Esophagus muscularis mucosa (tissue), 4 donors: ENCODE measurements at regions not wholly inside any gene's neighbourhood (a gene's known extent, or its start where the extent isn't known, plus 50 kb on each side); places are given as distances from the start of the nearest gene placed in this dataset.

ENCODE experiments used
- EP300 ChIP-seq: sonication (generic); formaldehyde crosslinking; IDR thresholded peaks from one replicate; pipeline ENCODE4 v1.6.1; 2017; ENCODE audit warnings: antibody characterized with exemption
- POLR2A ChIP-seq: fragments of 450-650 bp; IDR thresholded peaks from one replicate; pipeline ENCODE4 v1.6.1; 2017; ENCODE audit warnings: antibody characterized with exemption, moderate library complexity, mild to moderate bottlenecking, low read depth
- TF ChIP-seq, protein P1 (sequence below), 3 experiments: fragments of 200-600 bp in 2 of 3; fragments of 450-650 bp in 1 of 3; sonication (generic) in 2 of 3; IDR thresholded peaks; one replicate each; pipeline ENCODE4 v1.5.1; 2017 to 2019; ENCODE audit warnings: antibody characterized with exemption in 3 of 3, mild to moderate bottlenecking in 2 of 3, moderate library complexity in 1 of 3

DNA sequence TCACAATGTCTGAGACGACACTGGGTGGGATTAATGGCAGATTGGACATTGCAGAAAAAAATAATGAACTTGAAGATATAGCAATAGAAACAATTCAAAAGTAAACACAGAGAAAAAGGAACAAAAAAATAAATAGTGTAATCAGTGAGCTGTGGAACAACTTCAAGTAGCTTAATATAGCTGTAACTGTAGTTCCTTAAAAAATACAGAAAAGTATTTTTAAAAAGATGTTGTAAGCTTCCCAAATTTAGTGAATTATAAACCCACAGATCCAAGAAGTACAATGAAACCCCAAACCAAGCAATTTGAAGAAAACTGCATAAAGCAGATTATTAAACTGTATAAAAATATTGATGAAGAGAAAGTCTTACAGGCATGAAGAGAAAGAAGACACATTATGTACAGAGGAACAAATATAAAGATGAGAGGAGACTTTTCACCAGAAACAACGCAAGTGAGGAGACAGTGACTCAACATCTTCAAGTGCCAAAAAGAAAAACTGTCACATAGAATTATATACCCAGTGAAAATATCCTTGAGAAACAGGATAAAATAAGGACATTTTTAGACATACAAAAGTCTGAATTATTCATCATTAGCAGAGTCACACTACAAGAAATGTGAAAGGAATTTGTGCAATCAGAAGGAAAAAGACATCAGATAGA lies 176.4 kb downstream of the NFKBIZ start:
- TF ChIP-seq, protein P1, sequence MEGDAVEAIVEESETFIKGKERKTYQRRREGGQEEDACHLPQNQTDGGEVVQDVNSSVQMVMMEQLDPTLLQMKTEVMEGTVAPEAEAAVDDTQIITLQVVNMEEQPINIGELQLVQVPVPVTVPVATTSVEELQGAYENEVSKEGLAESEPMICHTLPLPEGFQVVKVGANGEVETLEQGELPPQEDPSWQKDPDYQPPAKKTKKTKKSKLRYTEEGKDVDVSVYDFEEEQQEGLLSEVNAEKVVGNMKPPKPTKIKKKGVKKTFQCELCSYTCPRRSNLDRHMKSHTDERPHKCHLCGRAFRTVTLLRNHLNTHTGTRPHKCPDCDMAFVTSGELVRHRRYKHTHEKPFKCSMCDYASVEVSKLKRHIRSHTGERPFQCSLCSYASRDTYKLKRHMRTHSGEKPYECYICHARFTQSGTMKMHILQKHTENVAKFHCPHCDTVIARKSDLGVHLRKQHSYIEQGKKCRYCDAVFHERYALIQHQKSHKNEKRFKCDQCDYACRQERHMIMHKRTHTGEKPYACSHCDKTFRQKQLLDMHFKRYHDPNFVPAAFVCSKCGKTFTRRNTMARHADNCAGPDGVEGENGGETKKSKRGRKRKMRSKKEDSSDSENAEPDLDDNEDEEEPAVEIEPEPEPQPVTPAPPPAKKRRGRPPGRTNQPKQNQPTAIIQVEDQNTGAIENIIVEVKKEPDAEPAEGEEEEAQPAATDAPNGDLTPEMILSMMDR (IDR thresholded peaks at IDR 0.05): no peak
- TF ChIP-seq EP300: no peak
- no peak for TF ChIP-seq POLR2A
